Thyroid gland (tissue), 4 donors: ENCODE measurements at regions not wholly inside any gene's neighbourhood (a gene's known extent, or its start where the extent isn't known, plus 50 kb on each side); places are given as distances from the start of the nearest gene placed in this dataset.
A peak's percentile ranks its signal among the peaks of the same experiment; 100 is the strongest.

Experiments used
- DNase-seq, 2 donors: peaks; one replicate each; pipeline ENCODE4 v3.0.0-alpha.2; 2019
- H3K27ac ChIP-seq, 3 donors: fragments of 200-600 bp; sonication (generic); 1 replicate in 2 of 3; 2 replicates in 1 of 3; pipeline ENCODE4 v1.5.1; 2016 to 2019; ENCODE audit warnings: mild to moderate bottlenecking in 1 of 3, moderate library complexity in 1 of 3
- H3K27me3 ChIP-seq: fragments of 200-600 bp; sonication (generic); one replicate; pipeline ENCODE4 v1.5.1; 2019
- H3K36me3 ChIP-seq, 2 donors: fragments of 200-600 bp; sonication (generic); one replicate each; pipeline ENCODE4 v1.5.1; 2016 to 2019
- H3K4me1 ChIP-seq, 2 donors: fragments of 200-600 bp; sonication (generic); one replicate each; pipeline ENCODE4 v1.5.1; 2017 to 2019
- H3K4me3 ChIP-seq, 3 donors: fragments of 200-600 bp; sonication (generic); replicated peaks in 1 of 3; 1 replicate in 2 of 3; 2 replicates in 1 of 3; pipeline ENCODE4 v1.5.1; 2016; ENCODE audit warnings: mild to moderate bottlenecking in 1 of 3
- H3K9me3 ChIP-seq: fragments of 200-600 bp; sonication (generic); one replicate; pipeline ENCODE4 v1.5.1; 2017
- CTCF ChIP-seq, 6 experiments: fragments of 200-600 bp in 3 of 6; fragments of 450-650 bp in 3 of 6; sonication (generic) in 3 of 6; IDR thresholded peaks; one replicate each; pipeline ENCODE4 v1.5.1; 2016 to 2019; ENCODE audit warnings: antibody characterized with exemption in 6 of 6, mild to moderate bottlenecking in 2 of 6, inconsistent platforms in 1 of 6, moderate library complexity in 1 of 6
- POLR2A ChIP-seq, 2 donors: fragments of 450-650 bp; IDR thresholded peaks; one replicate each; pipeline ENCODE4 v1.6.1; 2017; ENCODE audit warnings: antibody characterized with exemption in 2 of 2, mild to moderate bottlenecking in 2 of 2, moderate library complexity in 1 of 2
- WGBS, 2 donors: methylation state at CpG; one replicate each; pipeline ENCODE4 v1.1.5; 2017; 5-methylcytosine and 5-hydroxymethylcytosine counted together
- intact Hi-C: fragments of 100-400 bp; cut with DNase I; formaldehyde crosslinking; loops from one replicate; pipeline ENCODE4 v1.15.1; 2023

DNA sequence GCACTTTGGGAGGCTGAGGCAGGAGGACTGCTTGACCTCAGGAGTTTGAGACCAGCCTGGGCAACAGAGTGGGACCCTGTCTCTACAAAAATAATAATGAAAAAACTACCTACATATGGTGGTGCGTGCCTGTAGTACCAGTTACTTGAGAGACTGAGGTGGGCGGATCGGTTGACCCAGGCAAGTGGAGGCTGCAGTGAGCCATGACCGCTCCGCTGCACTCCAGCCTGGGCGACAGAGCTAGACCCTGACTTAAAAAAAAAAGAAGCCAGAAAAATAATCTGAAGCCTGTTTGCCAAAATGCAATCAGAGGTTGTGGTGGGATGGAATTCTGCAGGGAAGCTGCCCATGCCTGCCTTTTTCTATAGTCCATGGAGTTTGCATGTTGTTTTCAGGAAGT lies 50.4 kb upstream of the GGTA1 start:
- DNase-seq = peak; percentile 57 to 63
- 47 to 57% methylated on average over 6 of the region's 6 CpGs for WGBS, 2 donors
- Histone ChIP-seq H3K9me3 (no peaks in the 10 kb centered on the region), H3K27ac (no peak overlapping the region), H3K36me3 (no peaks in the 10 kb centered on the region), H3K4me1 (peaks cover 0 to 18% of the 10 kb centered on the region in 2 donors), H3K27me3 (no peaks in the 10 kb centered on the region), H3K4me3 (no peak overlapping the region)
- intact Hi-C loops = loop anchor here (5.0 kb wide), 2 partner anchors 137 to 442 kb away; no protein-coding TSS in a partner anchor
- TF ChIP-seq POLR2A (IDR thresholded peaks at IDR 0.05) (no peak), CTCF (IDR thresholded peaks at IDR 0.05) (no peak)

- intact Hi-C loops = loop anchor here (5.0 kb wide), 2 partner anchors 136 to 441 kb away; no protein-coding TSS in a partner anchor
These were observed 51.2 kb upstream of the GGTA1 start for GRCh38 chr9:121550569-121551512.

GRCh38 chr9:121551985-121552753 lies 52.5 kb upstream of the GGTA1 start:
- no peak overlapping the region for H3K27ac ChIP-seq
- no peak overlapping the region for H3K4me3 ChIP-seq
- no peaks in the 10 kb centered on the region for H3K9me3 ChIP-seq
- intact Hi-C loops = loop anchor here (5.0 kb wide), 2 partner anchors 135 to 440 kb away; no protein-coding TSS in a partner anchor
- peaks cover 10 to 20% of the 10 kb centered on the region in 2 donors for H3K4me1 ChIP-seq
- no peaks in the 10 kb centered on the region for H3K36me3 ChIP-seq
- no peaks in the 10 kb centered on the region for H3K27me3 ChIP-seq
- no peak for DNase-seq
- TF ChIP-seq POLR2A (IDR thresholded peaks at IDR 0.05) = no peak
- TF ChIP-seq CTCF (IDR thresholded peaks at IDR 0.05) = no peak
- 74 to 75% methylated on average over 9 of the region's 9 CpGs for WGBS, 2 donors

More at GRCh38 chr9:121550569-121551512, 51.2 kb upstream of the GGTA1 start:
- Histone ChIP-seq H3K36me3 (no peaks in the 10 kb centered on the region), H3K9me3 (no peaks in the 10 kb centered on the region), H3K4me1 (peaks cover 0 to 15% of the 10 kb centered on the region in 2 donors), H3K27ac (no peak overlapping the region), H3K27me3 (no peaks in the 10 kb centered on the region), H3K4me3 (peak overlapping the region in 1 of 3 donors; percentile 17)
- TF ChIP-seq CTCF (IDR thresholded peaks at IDR 0.05) = peak; percentile 81 to 97 (median 93)
- no peak for TF ChIP-seq POLR2A (IDR thresholded peaks at IDR 0.05)
- 33 to 39% methylated on average over 15 to 25 of the region's 40 CpGs for WGBS, 2 donors
- peak; percentile 87 to 96 for DNase-seq

DNA sequence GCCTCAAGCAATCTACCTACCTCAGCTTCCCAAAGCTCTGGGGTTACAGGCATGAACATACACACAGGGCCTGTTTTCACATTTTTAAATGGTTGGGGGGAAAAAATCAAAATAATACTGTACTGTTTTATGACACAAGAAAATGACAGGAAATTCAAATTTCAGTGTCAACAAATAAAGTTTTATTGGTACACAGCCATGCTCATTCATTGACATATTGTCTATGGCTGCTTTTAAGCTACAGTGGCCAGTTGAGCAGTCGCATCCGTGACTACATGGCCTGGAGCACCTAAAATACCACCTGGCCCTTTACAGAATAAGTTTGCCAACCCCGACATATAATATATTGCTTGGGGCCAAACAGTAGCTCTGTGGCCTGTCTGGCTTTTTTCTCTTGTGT lies 56.4 kb upstream of the GGTA1 start:
- intact Hi-C loops = no loop called here
- 96 to 98% methylated on average over 3 of the region's 3 CpGs for WGBS, 2 donors

More for the DNA sequence above, 56.4 kb upstream of the GGTA1 start:
- no peak overlapping the region for H3K27ac ChIP-seq
- H3K27me3 ChIP-seq = no peaks in the 10 kb centered on the region
- H3K4me1 ChIP-seq = peaks cover 10 to 29% of the 10 kb centered on the region in 2 donors
- no peak overlapping the region for H3K4me3 ChIP-seq
- TF ChIP-seq POLR2A (IDR thresholded peaks at IDR 0.05) = no peak
- no peak for TF ChIP-seq CTCF (IDR thresholded peaks at IDR 0.05)
- no peak for DNase-seq
- no peaks in the 10 kb centered on the region for H3K9me3 ChIP-seq
- H3K36me3 ChIP-seq = no peaks in the 10 kb centered on the region
